C4-2B (cell line): ENCODE measurements at regions not wholly inside any gene's neighbourhood (a gene's known extent, or its start where the extent isn't known, plus 50 kb on each side); places are given as distances from the start of the nearest gene placed in this dataset.

ENCODE experiments used
- CTCF ChIP-seq: fragments of 450-650 bp; conservative IDR thresholded peaks from 2 replicates; pipeline ENCODE4 v1.5.1; 2017; ENCODE audit warnings: mild to moderate bottlenecking
- ZFX ChIP-seq: fragments of 450-650 bp; IDR thresholded peaks from 2 replicates; pipeline ENCODE4 v1.6.1; 2017

DNA sequence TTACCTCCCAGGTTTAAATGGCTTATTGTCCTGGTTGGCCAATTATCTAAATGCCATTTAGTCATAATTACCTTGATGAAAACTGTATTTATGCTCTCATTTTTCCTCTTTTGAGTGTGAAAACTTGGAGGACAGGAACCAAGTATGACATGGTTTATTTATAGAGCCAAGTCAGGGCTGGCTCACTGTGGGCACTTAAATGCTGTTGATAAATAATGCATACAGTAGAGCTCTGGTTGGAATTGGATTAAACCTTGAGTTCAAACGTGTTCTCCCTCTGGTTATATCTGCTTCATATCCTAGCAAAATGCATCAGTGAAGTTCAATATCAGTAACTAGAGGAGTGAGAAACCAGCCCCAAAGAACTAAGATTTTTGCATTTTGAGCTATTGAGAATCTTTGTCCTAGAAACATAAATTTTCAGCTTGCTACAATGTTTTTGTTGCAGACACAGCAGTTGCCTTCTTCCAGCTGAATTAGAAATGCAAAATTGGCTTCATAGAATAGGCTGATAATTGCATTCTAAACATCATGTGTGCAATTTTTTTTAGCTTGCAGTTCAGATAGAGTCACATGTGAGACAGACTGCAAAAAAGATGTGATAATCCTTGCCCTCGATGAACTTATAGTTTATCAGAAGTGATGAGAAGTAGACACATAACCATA lies 255.8 kb downstream of the BTBD3 start:
- TF ChIP-seq CTCF = no peak
- no peak for TF ChIP-seq ZFX
